Uterus (tissue), 2 donors: ENCODE measurements at regions not wholly inside any gene's neighbourhood (a gene's known extent, or its start where the extent isn't known, plus 50 kb on each side); places are given as distances from the start of the nearest gene placed in this dataset.

Source experiments
- CTCF ChIP-seq, 4 experiments: fragments of 200-600 bp in 2 of 4; fragments of 450-650 bp in 2 of 4; sonication (generic) in 2 of 4; IDR thresholded peaks; one replicate each; pipeline ENCODE4 v1.5.1; 2016 to 2019; ENCODE audit warnings: antibody characterized with exemption in 4 of 4, mild to moderate bottlenecking in 2 of 4, moderate library complexity in 1 of 4
- POLR2A ChIP-seq, 2 donors: fragments of 450-650 bp; IDR thresholded peaks; one replicate each; pipeline ENCODE4 v1.6.1; 2016; ENCODE audit warnings: antibody characterized with exemption in 2 of 2, mild to moderate bottlenecking in 1 of 2, moderate library complexity in 1 of 2

- no peak for TF ChIP-seq CTCF (IDR thresholded peaks at IDR 0.05)
- TF ChIP-seq POLR2A (IDR thresholded peaks at IDR 0.05): no peak
Observed at GRCh38 chr10:14409247-14409646, 78.5 kb upstream of the FRMD4A start.
